WTC11 (cell line): ENCODE measurements at regions not wholly inside any gene's neighbourhood (a gene's known extent, or its start where the extent isn't known, plus 50 kb on each side); places are given as distances from the start of the nearest gene placed in this dataset.

Source experiments
- FOXJ3 ChIP-seq: sonication (generic); formaldehyde crosslinking; IDR thresholded peaks from 2 replicates; pipeline ENCODE4 v1.9.0; 2021; ENCODE audit warnings: missing genetic modification reagents, mild to moderate bottlenecking, borderline replicate concordance
- SP1 ChIP-seq: sonication (generic); formaldehyde crosslinking; conservative IDR thresholded peaks from 2 replicates; pipeline ENCODE4 v1.8.1; 2022; ENCODE audit warnings: missing genetic modification reagents
- TF ChIP-seq, protein P1 (sequence below): sonication (generic); formaldehyde crosslinking; IDR thresholded peaks from 2 replicates; pipeline ENCODE4 v1.8.1; 2022; ENCODE audit warnings: missing genetic modification reagents, borderline replicate concordance
- TF ChIP-seq, protein P2 (sequence below): fragments of 200-600 bp; IDR thresholded peaks from 2 replicates; pipeline ENCODE4 v1.8.0; 2022; ENCODE audit warnings: antibody characterized with exemption
- TF ChIP-seq, protein P3 (sequence below): sonication (generic); formaldehyde crosslinking; IDR thresholded peaks from 2 replicates; pipeline ENCODE4 v1.8.0; 2023; ENCODE audit warnings: mild to moderate bottlenecking, missing genetic modification reagents
- TF ChIP-seq, protein P4 (sequence below): sonication (generic); formaldehyde crosslinking; conservative IDR thresholded peaks from 2 replicates; pipeline ENCODE4 v1.8.1; 2022; ENCODE audit warnings: mild to moderate bottlenecking, missing genetic modification reagents

DNA sequence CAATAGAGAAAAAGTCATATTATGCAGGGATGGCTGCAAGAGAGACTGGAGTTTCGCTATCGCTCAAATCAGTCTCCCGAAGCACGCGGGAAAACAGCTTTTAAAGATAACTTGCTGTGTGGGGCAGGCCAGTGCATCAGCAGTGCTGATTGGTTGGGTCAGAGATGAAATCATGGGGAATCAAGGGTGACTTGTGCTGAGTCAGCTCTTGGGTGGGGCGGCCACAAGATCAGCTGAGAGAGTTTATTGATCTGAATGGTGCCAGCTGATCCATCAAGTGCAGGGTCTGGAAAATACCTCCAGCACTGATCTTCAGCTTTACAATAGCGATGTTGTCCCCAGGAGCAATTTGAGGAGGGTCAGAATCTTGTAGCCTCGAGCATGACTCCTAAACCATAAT is 430.5 kb downstream of the RBFOX1 start:
- TF ChIP-seq, protein P1, sequence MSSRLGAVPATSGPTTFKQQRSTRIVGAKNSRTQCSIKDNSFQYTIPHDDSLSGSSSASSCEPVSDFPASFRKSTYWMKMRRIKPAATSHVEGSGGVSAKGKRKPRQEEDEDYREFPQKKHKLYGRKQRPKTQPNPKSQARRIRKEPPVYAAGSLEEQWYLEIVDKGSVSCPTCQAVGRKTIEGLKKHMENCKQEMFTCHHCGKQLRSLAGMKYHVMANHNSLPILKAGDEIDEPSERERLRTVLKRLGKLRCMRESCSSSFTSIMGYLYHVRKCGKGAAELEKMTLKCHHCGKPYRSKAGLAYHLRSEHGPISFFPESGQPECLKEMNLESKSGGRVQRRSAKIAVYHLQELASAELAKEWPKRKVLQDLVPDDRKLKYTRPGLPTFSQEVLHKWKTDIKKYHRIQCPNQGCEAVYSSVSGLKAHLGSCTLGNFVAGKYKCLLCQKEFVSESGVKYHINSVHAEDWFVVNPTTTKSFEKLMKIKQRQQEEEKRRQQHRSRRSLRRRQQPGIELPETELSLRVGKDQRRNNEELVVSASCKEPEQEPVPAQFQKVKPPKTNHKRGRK (CRISPR knock-in tag): no peak
- TF ChIP-seq, protein P2, sequence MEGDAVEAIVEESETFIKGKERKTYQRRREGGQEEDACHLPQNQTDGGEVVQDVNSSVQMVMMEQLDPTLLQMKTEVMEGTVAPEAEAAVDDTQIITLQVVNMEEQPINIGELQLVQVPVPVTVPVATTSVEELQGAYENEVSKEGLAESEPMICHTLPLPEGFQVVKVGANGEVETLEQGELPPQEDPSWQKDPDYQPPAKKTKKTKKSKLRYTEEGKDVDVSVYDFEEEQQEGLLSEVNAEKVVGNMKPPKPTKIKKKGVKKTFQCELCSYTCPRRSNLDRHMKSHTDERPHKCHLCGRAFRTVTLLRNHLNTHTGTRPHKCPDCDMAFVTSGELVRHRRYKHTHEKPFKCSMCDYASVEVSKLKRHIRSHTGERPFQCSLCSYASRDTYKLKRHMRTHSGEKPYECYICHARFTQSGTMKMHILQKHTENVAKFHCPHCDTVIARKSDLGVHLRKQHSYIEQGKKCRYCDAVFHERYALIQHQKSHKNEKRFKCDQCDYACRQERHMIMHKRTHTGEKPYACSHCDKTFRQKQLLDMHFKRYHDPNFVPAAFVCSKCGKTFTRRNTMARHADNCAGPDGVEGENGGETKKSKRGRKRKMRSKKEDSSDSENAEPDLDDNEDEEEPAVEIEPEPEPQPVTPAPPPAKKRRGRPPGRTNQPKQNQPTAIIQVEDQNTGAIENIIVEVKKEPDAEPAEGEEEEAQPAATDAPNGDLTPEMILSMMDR: no peak
- TF ChIP-seq SP1 (no peak), FOXJ3 (CRISPR knock-in tag) (no peak)
- TF ChIP-seq, protein P3, sequence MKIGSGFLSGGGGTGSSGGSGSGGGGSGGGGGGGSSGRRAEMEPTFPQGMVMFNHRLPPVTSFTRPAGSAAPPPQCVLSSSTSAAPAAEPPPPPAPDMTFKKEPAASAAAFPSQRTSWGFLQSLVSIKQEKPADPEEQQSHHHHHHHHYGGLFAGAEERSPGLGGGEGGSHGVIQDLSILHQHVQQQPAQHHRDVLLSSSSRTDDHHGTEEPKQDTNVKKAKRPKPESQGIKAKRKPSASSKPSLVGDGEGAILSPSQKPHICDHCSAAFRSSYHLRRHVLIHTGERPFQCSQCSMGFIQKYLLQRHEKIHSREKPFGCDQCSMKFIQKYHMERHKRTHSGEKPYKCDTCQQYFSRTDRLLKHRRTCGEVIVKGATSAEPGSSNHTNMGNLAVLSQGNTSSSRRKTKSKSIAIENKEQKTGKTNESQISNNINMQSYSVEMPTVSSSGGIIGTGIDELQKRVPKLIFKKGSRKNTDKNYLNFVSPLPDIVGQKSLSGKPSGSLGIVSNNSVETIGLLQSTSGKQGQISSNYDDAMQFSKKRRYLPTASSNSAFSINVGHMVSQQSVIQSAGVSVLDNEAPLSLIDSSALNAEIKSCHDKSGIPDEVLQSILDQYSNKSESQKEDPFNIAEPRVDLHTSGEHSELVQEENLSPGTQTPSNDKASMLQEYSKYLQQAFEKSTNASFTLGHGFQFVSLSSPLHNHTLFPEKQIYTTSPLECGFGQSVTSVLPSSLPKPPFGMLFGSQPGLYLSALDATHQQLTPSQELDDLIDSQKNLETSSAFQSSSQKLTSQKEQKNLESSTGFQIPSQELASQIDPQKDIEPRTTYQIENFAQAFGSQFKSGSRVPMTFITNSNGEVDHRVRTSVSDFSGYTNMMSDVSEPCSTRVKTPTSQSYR: no peak
- TF ChIP-seq, protein P4, sequence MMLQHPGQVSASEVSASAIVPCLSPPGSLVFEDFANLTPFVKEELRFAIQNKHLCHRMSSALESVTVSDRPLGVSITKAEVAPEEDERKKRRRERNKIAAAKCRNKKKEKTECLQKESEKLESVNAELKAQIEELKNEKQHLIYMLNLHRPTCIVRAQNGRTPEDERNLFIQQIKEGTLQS (CRISPR knock-in tag): no peak
